H9 (cell line): ENCODE measurements at regions not wholly inside any gene's neighbourhood (a gene's known extent, or its start where the extent isn't known, plus 50 kb on each side); places are given as distances from the start of the nearest gene placed in this dataset.
"Not testable (repeated sequence)": the region's sequence is repeated elsewhere in the genome, so short reads cannot be mapped to it uniquely, and the experiment has no call there.

Experiments used
- DNase-seq: peaks from one replicate; pipeline ENCODE4 v3.0.0-alpha.2; 2017
- H2AFZ ChIP-seq: one replicate; pipeline ENCODE4 v1.6.1; 2013; ENCODE audit warnings: mild to moderate bottlenecking, low read length, control low read depth, moderate library complexity
- H2AK5ac ChIP-seq: 2 replicates; pipeline ENCODE4 v1.6.1; 2013; ENCODE audit warnings: low read length, control low read depth, mixed read lengths; ENCODE audit not compliant: insufficient read length
- H2BK120ac ChIP-seq: one replicate; pipeline ENCODE4 v1.6.1; 2013; ENCODE audit warnings: low read depth, mild to moderate bottlenecking, low read length, control low read depth, inconsistent platforms; ENCODE audit not compliant: poor library complexity, severe bottlenecking
- H2BK12ac ChIP-seq: 2 replicates; pipeline ENCODE4 v1.6.1; 2013; ENCODE audit warnings: low read length, control low read depth, mixed read lengths, low read depth; ENCODE audit not compliant: insufficient read length
- H2BK15ac ChIP-seq: 2 replicates; pipeline ENCODE4 v1.6.1; 2013; ENCODE audit warnings: low read depth, low read length, control low read depth
- H2BK20ac ChIP-seq: one replicate; pipeline ENCODE4 v1.6.1; 2013; ENCODE audit warnings: low read depth, mild to moderate bottlenecking, low read length, control low read depth, inconsistent platforms; ENCODE audit not compliant: poor library complexity, severe bottlenecking
- H2BK5ac ChIP-seq: 2 replicates; pipeline ENCODE4 v1.6.1; 2013; ENCODE audit warnings: low read length, control low read depth, mixed read lengths; ENCODE audit not compliant: insufficient read length
- H3K14ac ChIP-seq: 2 replicates; pipeline ENCODE4 v1.6.1; 2013; ENCODE audit warnings: low read length, control low read depth; ENCODE audit not compliant: insufficient read depth
- H3K18ac ChIP-seq: 2 replicates; pipeline ENCODE4 v1.6.1; 2013; ENCODE audit warnings: low read depth, mild to moderate bottlenecking, mixed read lengths, low read length, control low read depth; ENCODE audit not compliant: insufficient read length
- H3K23ac ChIP-seq: 2 replicates; pipeline ENCODE4 v1.6.1; 2013; ENCODE audit warnings: low read length, control low read depth, mixed read lengths, low read depth; ENCODE audit not compliant: insufficient read length
- H3K23me2 ChIP-seq: 2 replicates; pipeline ENCODE4 v1.6.1; 2013; ENCODE audit warnings: low read depth, mild to moderate bottlenecking, mixed read lengths, low read length, control low read depth; ENCODE audit not compliant: insufficient read length, poor library complexity, severe bottlenecking
- H3K27ac ChIP-seq: 2 replicates; pipeline ENCODE4 v1.5.1; 2013; ENCODE audit warnings: low read length, control low read depth, mixed read lengths, low read depth; ENCODE audit not compliant: insufficient read length
- H3K27me3 ChIP-seq: 2 replicates; pipeline ENCODE4 v1.6.1; 2013; ENCODE audit warnings: low read length, control low read depth, inconsistent platforms; ENCODE audit not compliant: insufficient read depth
- H3K4ac ChIP-seq: 2 replicates; pipeline ENCODE4 v1.6.1; 2013; ENCODE audit warnings: low read depth, mild to moderate bottlenecking, control low read depth, inconsistent platforms, low read length, moderate library complexity
- H3K4me1 ChIP-seq: 2 replicates; pipeline ENCODE4 v1.6.1; 2013; ENCODE audit warnings: low read length, control low read depth, inconsistent platforms; ENCODE audit not compliant: insufficient read depth
- H3K4me2 ChIP-seq: 2 replicates; pipeline ENCODE4 v1.6.1; 2013; ENCODE audit warnings: low read length, control low read depth, mixed read lengths; ENCODE audit not compliant: insufficient read length, insufficient read depth
- H3K56ac ChIP-seq: 2 replicates; pipeline ENCODE4 v1.6.1; 2013; ENCODE audit warnings: low read depth, mild to moderate bottlenecking, mixed read lengths, low read length, control low read depth; ENCODE audit not compliant: insufficient read length
- H3K79me1 ChIP-seq: 2 replicates; pipeline ENCODE4 v1.6.1; 2013; ENCODE audit warnings: low read depth, mild to moderate bottlenecking, moderate library complexity, low read length, control low read depth, inconsistent platforms; ENCODE audit not compliant: insufficient read depth, poor library complexity, severe bottlenecking
- H3K79me2 ChIP-seq: 2 replicates; pipeline ENCODE4 v1.6.1; 2013; ENCODE audit warnings: low read length, control low read depth, inconsistent platforms; ENCODE audit not compliant: insufficient read depth
- H3K9ac ChIP-seq: 2 replicates; pipeline ENCODE4 v1.6.1; 2013; ENCODE audit warnings: low read length, control low read depth, mixed read lengths; ENCODE audit not compliant: insufficient read length; ENCODE audit errors: extremely low read depth
- H3K9me3 ChIP-seq: one replicate; pipeline ENCODE4 v1.6.1; 2013; ENCODE audit warnings: low read depth, low read length, inconsistent platforms; ENCODE audit not compliant: control insufficient read depth
- H3T11ph ChIP-seq: one replicate; pipeline ENCODE4 v1.6.1; 2013; ENCODE audit warnings: mild to moderate bottlenecking, low read length, control low read depth, inconsistent platforms
- H4K20me1 ChIP-seq: one replicate; pipeline ENCODE4 v1.6.1; 2013; ENCODE audit not compliant: control insufficient read depth, insufficient read length, insufficient read depth
- H4K5ac ChIP-seq: 2 replicates; pipeline ENCODE4 v1.6.1; 2013; ENCODE audit warnings: low read depth, mild to moderate bottlenecking, mixed read lengths, low read length, control low read depth; ENCODE audit not compliant: insufficient read length
- H4K8ac ChIP-seq: replicated peaks from 2 replicates; pipeline ENCODE4 v1.6.1; 2013; ENCODE audit warnings: low read length, control low read depth, mixed read lengths, low read depth; ENCODE audit not compliant: insufficient read length
- H4K91ac ChIP-seq: 2 replicates; pipeline ENCODE4 v1.6.1; 2013; ENCODE audit warnings: low read depth, mild to moderate bottlenecking, moderate library complexity, mixed read lengths, low read length, control low read depth; ENCODE audit not compliant: insufficient read length
- H3K27ac Mint-ChIP-seq, 3 experiments: 2 replicates in 2 of 3; 3 replicates in 1 of 3; pipeline ENCODE4 v1.8.0; 2020 to 2021; ENCODE audit warnings: mixed read lengths in 3 of 3, mild to moderate bottlenecking in 1 of 3, moderate library complexity in 1 of 3
- H3K27me3 Mint-ChIP-seq: 2 replicates; pipeline ENCODE4 v1.8.0; 2021; ENCODE audit warnings: low read depth, mild to moderate bottlenecking, moderate library complexity, mixed read lengths
- H3K36me3 Mint-ChIP-seq, 3 experiments: 2 replicates in 2 of 3; 3 replicates in 1 of 3; pipeline ENCODE4 v1.8.0; 2020 to 2021; ENCODE audit warnings: low read depth in 3 of 3, mixed read lengths in 3 of 3; ENCODE audit not compliant: insufficient read depth in 1 of 3
- H3K4me1 Mint-ChIP-seq, 2 experiments: 2 replicates each; pipeline ENCODE4 v1.8.0; 2020; ENCODE audit warnings: mixed read lengths in 2 of 2
- H3K4me3 Mint-ChIP-seq, 2 experiments: 2 replicates in 1 of 2; 3 replicates in 1 of 2; pipeline ENCODE4 v1.8.0; 2020 to 2021; ENCODE audit warnings: mild to moderate bottlenecking in 2 of 2, mixed read lengths in 2 of 2, moderate library complexity in 1 of 2
- H3K9me3 Mint-ChIP-seq, 2 experiments: 2 replicates in 1 of 2; 3 replicates in 1 of 2; pipeline ENCODE4 v1.8.0; 2020; ENCODE audit warnings: mild to moderate bottlenecking in 2 of 2, mixed read lengths in 2 of 2, moderate library complexity in 1 of 2
- WGBS: extraction: QIAGEN DNeasy Blood & Tissue Kit; methylation state at CpG from one replicate; pipeline ENCODE4 v1.1.7; 2013; ENCODE audit warnings: missing lambda C conversion rate, low lambda C conversion rate, mixed read lengths; ENCODE audit not compliant: insufficient read length; ENCODE audit errors: extremely low coverage; 5-methylcytosine and 5-hydroxymethylcytosine counted together
- TF ChIP-seq, protein P1 (sequence below): fragments of 200-600 bp; sonication (generic); conservative IDR thresholded peaks from 3 replicates; pipeline ENCODE4 v1.8.0; 2021; ENCODE audit warnings: antibody characterized with exemption, mild to moderate bottlenecking

DNA sequence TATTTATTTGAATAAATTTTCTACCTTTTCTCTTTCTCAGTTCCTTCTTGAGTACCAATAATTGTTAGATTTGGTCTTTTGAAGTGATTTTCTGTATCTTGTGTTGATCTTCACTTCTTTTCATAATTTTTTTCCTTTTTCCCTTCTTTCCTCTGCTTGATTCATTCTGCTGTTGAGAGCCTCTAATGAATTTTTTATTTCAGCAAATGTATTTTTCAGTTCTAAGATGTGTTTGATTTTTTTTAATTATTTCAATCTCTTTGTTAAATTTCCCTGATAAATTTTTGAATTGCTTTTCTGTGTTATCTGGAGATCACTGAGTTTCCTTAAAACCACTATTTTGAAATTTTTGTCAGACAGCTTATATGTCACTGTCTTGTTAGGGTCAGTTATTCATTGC is 155.4 kb upstream of the IL15 start:
- Histone ChIP-seq H2BK120ac (no peak overlapping the region), H3K23me2 (no peaks in the 10 kb centered on the region), H3K27me3 (no peaks in the 10 kb centered on the region), H3K4me1 (no peaks in the 10 kb centered on the region), H2AFZ (no peak overlapping the region), H3K4me2 (no peak overlapping the region), H4K8ac (no peak overlapping the region), H2BK15ac (no peak overlapping the region), H3K56ac (no peak overlapping the region), H2BK12ac (no peak overlapping the region), H3K27ac (no peak overlapping the region), H4K91ac (no peak overlapping the region), H3T11ph (no peak overlapping the region), H3K14ac (no peak overlapping the region), H3K9ac (no peak overlapping the region), H4K20me1 (no peaks in the 10 kb centered on the region), H3K79me1 (no peaks in the 10 kb centered on the region), H3K79me2 (no peaks in the 10 kb centered on the region), H3K18ac (no peak overlapping the region), H2AK5ac (no peak overlapping the region), H2BK5ac (no peak overlapping the region), H3K4ac (no peak overlapping the region), H2BK20ac (no peak overlapping the region), H4K5ac (no peak overlapping the region), H3K9me3 (no peaks in the 10 kb centered on the region), H3K23ac (no peak overlapping the region)
- Mint-ChIP-seq H3K4me1 (no peaks in the 10 kb centered on the region), H3K36me3 (peaks cover 0 to 18% (median 1%) of the 10 kb centered on the region in 3 experiments; a peak in 2 of 7 replicates), H3K4me3 (no peak overlapping the region), H3K9me3 (peaks cover 26 to 27% of the 10 kb centered on the region in 2 experiments; a peak in 4 of 5 replicates), H3K27me3 (no peaks in the 10 kb centered on the region), H3K27ac (no peak overlapping the region)
- DNase-seq, result no peak
- TF ChIP-seq, protein P1, sequence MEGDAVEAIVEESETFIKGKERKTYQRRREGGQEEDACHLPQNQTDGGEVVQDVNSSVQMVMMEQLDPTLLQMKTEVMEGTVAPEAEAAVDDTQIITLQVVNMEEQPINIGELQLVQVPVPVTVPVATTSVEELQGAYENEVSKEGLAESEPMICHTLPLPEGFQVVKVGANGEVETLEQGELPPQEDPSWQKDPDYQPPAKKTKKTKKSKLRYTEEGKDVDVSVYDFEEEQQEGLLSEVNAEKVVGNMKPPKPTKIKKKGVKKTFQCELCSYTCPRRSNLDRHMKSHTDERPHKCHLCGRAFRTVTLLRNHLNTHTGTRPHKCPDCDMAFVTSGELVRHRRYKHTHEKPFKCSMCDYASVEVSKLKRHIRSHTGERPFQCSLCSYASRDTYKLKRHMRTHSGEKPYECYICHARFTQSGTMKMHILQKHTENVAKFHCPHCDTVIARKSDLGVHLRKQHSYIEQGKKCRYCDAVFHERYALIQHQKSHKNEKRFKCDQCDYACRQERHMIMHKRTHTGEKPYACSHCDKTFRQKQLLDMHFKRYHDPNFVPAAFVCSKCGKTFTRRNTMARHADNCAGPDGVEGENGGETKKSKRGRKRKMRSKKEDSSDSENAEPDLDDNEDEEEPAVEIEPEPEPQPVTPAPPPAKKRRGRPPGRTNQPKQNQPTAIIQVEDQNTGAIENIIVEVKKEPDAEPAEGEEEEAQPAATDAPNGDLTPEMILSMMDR, result no peak

DNA sequence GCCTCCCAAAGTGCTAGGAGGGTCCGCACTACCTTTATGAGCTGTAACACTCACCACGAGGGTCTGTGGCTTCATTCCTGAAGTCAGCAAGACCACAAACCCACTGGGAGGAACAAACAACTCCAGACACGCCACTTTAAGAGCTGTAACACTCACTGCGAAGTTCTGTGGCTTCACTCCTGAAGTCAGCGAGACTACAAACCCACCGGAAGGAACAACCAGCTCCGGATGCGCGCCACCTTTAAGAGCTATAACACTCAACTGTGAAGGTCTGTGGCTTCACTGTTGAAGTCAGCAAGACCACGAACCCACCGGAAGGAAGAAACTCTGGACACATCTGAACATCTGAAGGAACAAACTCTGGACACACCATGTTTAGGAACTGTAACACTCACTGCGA is 152.1 kb upstream of the IL15 start:
- not testable (repeated sequence) for H2BK15ac ChIP-seq, H2BK12ac ChIP-seq, H3K4me3 Mint-ChIP-seq, H3K4me2 ChIP-seq, H3K27me3 ChIP-seq, H3K18ac ChIP-seq, H2AK5ac ChIP-seq, H4K91ac ChIP-seq, H2AFZ ChIP-seq, H3K9me3 ChIP-seq, H3K23me2 ChIP-seq, H4K20me1 ChIP-seq, H3K56ac ChIP-seq, H2BK5ac ChIP-seq, H3K27ac ChIP-seq, H3K9ac ChIP-seq, H4K5ac ChIP-seq, H2BK20ac ChIP-seq, H2BK120ac ChIP-seq, H3K14ac ChIP-seq, H3K4me1 Mint-ChIP-seq, H3K4ac ChIP-seq, H3K27me3 Mint-ChIP-seq, DNase-seq, H3K23ac ChIP-seq, H4K8ac ChIP-seq, H3K4me1 ChIP-seq, H3K27ac Mint-ChIP-seq, H3K79me1 ChIP-seq, H3K79me2 ChIP-seq, H3T11ph ChIP-seq
- no CpG with 5 or more reads among the region's 12 CpGs for WGBS
- peaks cover 31% of the 10 kb centered on the region in 2 experiments; a peak in 4 of 5 replicates for H3K9me3 Mint-ChIP-seq
- peaks cover 0 to 18% (median 1%) of the 10 kb centered on the region in 3 experiments; a peak in 3 of 7 replicates for H3K36me3 Mint-ChIP-seq
